ENCODE measurements at regions not wholly inside any gene's neighbourhood (a gene's known extent, or its start where the extent isn't known, plus 50 kb on each side); places are given as distances from the start of the nearest gene placed in this dataset.

DNA sequence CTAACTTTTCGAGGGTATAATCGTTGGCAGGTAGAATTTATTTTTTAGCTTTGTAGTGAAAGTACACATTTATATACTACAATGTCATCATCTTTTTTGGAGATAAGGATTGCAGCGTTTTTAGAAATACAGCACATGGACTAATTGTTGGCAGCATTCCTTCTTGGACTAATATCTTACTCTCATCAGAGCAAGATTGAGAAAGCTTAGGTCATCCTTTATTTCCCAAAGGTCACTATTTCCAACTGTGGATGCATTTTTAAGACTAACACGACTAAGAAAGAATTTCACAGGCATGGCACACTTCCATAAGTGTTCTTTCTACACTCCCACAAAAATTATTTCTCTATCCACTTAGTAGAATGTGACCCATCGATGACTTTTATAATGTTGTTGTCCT, 732.3 kb downstream of the NCAM2 start:
- no peak for DNase-seq

DNA sequence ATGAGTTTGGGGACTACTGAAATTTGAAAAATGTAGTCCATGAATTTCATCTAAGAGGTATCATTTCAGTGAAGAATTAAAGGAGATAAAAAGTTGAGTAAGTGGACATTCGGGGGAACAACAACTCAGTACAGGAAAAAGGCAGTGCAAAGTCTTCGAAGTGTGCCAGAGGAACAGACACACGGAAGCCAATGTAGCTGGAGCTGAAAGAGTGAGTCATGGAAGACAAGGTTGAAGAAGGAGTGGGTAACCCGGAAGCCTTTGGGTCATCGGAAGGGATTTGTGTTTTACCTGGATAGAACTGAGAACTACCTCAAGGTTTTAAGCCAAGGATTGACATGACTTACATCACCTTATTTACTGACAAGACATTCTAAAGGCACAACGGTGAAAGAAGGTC, 733.4 kb downstream of the NCAM2 start:
- no peak for DNase-seq

DNA sequence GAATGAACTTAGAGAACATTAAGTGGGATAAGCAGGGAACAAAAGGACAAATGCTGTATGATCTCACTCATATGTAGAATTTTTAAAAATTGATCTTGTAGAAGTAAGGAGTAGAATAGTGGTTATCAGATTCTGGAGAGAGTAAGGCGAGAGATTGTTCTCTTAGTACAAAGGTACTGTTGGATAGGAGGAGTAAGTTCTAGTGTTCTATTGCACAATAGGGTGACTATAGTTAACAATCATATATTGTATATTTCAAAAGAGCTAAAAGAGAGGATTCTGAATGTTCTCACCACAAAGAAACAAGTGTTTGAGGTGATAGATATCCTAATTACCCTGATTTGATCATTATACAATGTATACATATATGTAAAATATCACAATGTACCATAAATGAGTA, 735.9 kb downstream of the NCAM2 start:
- DNase-seq: no peak

DNA sequence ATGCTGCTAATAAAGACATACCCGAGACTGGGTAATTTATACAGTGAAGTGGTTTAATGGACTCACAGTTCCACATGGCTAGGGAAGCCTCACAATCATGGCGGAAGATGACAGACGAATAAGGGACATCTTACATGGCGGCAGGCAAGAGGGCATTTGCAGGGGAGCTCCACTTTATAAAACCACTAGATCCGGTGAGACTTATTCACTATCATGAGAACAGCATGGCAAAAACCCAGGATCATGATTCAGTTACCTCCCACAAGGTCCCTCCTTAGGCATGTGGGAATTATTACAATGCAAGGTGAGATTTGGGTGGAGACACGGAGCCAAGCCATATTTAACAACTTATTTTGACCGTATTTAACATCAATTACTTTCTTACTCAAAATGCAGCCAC, 739.0 kb downstream of the NCAM2 start:
- no peak for DNase-seq

DNA sequence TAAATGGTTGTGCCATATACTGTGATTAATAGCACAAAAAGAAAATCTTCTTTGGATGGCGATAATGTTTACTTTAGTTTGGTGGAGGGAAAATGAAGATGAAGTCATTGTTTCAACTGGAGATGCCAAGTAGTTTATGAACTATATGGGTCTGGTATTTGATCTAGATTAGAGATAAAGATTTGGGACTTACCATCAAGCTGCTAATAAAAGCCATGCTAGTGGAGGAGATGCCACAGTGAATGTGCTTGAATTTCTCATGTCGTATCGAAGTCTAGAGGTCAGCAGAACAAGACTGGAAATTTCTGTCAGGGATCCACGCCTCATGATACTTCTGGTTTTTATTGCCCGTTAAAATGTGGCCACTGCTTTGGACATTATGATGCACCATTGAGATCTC, 742.0 kb downstream of the NCAM2 start:
- DNase-seq: no peak

DNA sequence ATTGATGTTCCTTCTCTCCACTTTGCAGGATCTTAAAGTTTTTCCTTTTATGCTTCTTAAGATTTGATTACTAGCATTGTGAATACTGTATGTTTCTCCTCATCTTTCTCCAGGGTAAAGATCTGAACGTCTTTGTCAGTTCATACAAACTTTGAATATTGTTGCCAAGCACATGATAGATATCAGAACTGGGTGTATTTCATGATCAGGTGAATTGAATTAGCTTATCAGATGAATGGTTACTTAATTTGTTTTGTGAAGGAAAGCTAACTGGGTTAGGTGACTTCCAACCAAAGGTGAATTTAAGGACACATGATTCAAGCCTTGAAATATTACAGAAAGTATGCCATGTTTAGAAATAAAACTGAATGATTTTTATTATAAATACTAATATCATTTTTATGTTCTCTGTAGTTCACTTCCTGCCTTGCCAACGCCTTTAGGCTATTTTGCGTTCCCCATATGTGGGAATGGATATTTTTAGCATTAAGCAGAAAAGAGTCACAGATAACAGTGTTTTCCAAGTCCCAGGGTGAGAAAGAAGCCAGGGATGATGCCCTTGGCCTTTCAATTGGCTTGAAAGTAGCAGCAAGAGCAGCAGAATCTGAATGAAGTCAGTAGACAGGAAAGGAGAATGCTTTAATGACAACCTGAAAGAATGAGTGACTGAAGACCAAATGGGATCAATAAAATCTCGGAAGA, 752.1 kb downstream of the NCAM2 start:
- DNase-seq: no peak

DNA sequence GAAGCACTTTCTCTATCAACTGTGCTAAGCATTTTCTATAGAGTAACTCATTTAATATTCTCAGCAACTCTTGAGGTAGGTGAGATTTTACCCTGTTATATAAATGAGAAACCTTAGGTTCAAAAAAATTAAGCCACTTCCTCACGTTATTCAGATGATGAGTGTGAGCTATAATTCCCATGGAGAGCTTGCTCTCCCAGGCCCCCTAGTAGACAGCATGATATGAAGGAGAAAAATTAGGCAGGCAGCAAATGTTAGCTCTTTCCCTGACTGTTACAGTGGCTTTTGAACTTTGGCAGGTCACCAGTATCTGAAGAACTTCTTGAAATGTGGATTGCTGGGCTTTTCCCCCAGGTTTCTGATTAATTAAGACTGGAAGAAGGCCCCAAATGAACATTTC, 753.1 kb downstream of the NCAM2 start:
- DNase-seq: no peak

DNA sequence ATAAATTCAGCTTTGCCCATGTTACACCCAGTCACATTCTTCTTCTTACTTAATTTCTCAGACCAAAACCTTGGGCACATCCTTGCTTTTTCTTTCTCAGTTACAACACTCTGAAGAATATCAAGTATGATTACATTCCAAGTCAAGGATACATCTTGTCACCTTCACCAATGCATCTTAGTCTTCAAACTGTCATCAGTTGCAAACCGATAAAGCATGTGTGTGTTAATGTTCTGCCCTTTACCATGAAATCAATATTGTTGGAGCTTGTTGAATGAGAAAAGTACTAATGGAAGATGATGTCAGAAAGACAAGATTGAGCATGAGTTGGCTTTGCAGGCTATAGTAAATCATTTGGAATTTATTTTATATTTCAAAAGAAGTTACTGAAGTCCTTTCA, 764.6 kb downstream of the NCAM2 start:
- DNase-seq: no peak

DNA sequence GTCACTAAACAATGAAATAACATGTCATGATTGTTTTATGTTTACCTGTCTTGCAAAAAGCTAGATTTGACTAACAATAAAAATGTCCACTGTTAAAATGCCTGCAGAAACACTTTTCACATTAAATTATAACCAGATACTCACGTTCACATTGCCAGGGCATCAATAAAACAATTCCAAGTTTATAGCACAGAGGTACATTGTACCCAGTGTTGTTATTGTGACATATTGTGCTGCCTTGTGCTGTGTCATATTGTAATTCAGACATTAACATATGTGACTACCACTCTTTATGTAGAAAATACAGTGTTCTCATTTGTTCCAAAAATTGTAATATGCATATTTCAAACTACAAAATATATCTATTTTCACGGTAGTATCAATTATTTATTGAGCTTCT, 766.1 kb downstream of the NCAM2 start:
- DNase-seq: no peak

DNA sequence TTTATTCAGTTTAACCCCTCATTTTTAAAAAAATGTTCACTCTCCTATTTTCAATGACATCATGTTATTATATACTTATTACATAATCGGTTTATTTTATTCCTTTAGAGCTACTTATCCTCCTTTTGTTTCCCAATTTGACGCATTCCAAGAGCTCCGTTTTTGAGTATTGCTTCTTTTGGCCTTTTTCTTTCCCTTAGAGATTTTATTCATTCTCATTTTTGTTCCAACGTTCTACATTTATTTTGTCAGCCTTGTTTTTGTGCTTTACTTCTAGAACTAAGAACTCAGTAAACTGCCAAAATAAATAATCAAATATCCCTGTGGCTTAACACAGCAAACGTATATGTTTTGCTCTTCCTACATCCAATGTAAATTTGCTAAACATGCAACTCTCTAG, 769.1 kb downstream of the NCAM2 start:
- DNase-seq: no peak

DNA sequence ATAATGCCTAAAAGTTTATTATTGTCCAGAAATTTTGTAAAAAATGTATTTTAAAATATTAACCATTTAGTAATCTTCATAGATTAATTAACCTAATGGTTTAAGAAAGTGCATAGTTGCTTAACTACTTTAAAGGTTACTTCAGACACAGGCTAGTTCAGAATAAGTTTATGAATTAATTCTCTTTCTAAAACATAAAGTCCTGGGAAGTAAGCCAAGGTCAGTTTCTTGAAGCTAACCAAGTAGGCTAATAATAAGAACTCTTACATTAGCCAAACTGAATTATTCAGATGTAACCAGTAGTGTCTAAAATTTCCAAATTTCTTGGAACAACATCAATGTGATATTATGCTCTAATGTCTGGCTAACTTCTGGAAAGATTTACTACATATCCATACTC, 790.4 kb downstream of the NCAM2 start:
- DNase-seq: no peak

DNA sequence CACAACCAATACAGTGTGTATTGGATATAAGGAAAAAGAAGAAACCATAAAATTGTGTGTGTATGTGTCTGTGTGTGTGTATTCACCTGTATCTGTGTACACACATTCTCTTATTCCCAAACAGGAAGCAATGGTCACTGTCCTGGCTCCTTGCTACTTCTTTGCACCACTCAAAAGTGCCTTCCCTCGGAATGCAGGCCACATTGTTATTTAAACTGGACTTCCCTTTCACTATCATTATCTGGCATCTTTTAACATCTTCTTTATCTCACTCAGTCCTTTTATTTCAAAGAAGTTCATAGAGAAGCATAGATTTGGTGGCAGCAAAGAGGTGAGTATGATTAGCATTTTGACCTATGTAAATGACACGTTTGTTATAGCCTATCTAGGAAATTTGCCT, 803.7 kb downstream of the NCAM2 start:
- DNase-seq: no peak

DNA sequence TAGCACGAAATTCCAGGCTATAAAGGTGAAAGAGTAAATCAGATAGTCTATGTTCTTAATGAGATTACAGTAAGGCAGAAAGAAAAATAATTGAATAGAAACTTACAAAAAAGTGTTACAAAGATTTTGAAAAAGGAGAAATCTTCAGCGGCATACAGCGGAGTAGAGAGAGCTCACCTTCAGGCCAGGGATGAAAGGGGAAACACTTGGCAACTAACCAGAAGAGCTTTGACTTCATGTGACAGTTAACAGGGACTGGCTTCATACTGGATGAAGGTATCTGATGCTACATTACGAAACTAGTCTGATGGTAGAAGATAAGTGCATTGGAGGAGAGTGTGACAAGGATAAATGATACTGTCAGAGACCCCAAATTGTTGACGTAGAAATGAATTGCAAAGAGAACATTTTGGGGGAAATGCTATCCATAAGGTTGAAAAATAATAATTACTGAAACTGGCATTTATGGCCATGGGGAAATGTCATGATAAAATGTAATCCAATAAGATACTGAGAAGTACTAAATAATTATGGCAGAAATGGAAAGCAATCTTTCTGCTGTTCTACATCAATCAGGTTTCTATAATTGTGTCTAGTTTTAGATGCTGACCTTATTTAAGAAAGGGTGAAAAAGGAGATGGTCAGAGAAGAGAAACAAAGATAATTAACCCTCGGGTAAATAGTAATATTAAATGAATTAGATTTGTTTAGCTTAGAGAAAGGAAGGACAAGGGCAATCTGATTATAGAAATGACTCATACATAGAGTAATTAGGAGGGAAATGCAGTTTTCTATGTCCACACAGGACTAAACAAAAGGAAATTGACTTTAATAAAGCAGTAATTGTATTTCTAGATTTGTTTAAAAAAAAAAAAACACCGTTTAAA, 808.7 kb downstream of the NCAM2 start:
- no peak for DNase-seq

DNA sequence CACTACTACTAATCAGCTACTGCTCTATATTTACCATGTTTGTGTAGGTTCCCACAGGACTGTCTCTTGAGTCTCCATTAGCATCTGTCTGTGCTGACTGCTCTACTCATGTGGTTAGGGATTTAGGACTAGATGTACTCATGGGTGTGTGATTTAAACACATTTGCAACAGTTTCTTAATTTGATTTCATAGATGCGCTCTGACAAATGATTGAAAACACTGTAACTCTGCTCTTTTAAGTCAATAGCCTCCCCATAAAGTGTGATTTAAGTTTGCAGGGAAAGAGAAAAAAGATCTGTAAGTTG, 809.3 kb downstream of the NCAM2 start:
- DNase-seq: no peak

DNA sequence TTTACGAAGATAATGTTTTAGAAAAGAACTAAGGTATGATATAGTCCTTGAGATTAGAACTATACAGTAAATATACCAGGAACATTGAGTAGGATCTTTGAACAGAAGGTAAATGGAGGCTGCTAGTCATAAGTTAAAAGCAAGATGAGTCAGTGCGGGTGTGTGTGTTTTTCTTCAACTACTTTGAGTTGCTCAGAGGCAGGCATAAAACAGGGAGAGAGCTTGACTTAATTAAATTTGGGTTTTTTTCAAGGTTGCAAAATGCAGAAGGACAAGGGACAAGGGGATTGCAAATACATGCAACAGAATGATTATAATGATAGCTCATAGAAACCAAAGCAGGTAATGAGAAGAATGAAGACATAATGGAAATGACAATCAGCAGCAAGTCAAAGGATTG, 815.1 kb downstream of the NCAM2 start:
- DNase-seq: no peak

DNA sequence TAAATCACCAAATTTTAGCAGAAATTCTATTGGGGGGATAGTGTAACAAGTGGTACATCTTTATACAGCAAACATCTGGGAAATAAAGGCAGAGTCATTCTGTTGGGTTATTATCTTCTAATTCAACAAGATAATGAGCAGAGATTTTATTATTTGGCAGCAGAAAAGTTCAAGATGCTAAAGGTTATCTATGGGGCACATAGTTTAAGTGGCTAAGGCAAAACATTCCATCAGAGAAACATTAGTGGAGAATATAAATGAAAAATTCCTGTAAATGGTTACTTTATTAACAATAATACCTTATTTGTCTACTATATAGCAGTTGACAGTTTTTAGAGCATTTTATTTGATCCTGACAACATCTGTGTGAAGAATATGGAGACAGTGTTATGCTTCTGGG, 815.7 kb downstream of the NCAM2 start:
- no peak for DNase-seq

DNA sequence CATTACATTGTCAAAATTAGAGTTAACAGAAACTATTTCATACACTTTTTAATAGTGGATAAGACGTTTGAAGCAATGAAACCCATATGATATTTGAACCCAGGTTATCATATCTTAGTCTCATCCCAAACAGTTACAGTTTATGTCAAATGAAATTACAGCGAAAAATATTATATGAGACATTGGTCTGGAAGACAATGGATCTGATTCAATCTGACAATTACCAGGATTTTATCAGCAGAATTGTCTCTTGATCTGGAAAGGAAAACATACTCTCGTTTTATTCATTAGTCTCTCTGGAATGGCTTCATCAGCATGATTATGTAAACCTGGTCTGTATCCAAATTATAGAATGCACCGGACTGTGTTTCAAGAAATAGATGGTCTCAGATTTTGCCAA, 818.6 kb downstream of the NCAM2 start:
- DNase-seq: no peak

DNA sequence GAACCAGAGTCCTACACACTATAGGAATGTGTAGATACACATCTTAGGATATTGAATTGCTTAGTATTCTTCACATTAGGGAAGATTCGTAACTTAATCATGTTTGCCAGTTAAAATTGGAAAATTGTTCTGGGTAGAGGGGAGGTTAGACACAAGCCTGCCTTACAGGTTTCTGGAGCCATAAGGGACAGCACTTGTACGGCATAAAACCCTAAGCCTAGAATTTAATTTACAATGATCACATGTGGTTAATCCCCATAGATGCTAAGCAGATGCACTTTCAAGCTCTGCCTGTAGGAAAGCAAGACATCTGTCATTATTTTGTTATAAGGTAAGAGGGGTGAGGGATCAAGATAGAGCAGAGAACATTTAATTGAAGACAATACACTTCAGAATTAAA, 820.7 kb downstream of the NCAM2 start:
- DNase-seq: no peak

DNA sequence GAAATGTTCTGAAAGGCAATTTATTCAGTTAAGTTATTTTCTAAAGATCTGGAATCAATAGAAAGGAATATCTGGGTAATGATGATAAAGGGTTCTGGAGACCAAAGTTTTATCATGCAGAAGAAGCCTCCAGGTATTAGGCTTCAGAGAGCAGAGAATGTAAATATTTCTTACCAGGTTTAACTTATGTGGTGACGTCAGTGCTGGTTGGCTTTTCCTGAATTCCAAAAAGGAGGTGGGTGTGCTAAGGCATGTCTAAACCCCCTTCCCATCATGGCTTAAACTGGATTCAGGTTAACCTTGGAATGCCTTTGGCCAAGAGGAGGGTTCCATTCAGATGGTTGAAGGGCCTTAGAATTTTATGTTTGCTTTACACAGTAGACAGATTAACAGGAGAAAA, 829.9 kb downstream of the NCAM2 start:
- DNase-seq: no peak

DNA sequence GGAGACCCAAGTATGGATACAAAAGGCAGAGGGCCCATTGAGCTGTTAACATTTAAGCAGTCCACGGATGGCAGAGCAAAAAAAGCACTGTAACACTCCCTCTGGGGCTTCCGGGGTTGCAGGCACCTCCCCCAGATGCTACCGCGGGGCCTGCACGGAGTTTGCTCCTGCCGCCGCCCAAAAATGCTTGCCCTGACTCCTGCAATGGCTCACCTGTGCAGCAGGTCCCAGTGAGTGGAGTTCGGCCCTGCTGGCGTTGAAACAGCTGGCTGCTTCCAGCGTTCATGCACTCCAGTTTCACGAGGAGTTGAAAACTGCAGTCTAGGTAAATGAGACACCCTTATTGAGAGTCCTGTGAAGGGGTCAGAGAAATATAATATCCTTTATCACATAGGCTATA, 832.8 kb downstream of the NCAM2 start:
- DNase-seq: no peak

DNA sequence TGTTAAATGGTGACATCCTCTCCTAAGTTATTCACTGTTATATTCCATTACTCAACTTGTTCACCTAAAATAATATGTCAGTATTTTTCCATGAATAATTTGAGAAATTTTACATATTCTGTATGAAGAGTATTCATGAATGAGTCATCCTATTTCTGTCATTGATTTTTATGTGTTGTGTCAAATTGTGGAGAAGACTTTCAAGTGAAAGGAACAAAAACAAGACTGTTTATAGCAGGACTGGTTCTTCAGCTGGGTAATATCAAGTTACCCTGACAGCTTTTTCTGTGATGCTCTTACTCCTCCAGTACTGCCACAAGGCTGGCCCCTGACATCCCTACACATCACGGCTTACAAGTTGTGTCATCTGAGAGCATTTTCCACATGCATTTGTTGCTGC, 847.7 kb downstream of the NCAM2 start:
- no peak for DNase-seq

DNA sequence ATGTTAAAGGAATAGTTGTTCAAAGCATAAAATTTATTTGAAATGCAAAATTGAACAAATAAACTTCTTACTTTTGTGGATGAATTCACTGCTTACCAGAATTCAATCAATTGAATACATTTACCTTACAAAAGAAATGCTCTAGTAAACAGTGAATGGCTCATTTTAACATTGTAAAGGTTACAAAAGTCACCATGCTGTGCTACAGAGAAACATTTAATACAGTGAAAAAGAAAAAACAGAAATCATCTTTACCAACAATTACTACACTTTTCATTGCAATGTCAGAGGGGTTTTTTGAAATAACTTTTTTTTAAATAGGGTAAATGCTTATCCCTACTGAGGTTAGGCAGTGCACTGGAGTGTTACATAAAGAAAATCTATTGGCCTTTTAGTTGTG, 853.0 kb downstream of the NCAM2 start:
- no peak for DNase-seq

DNA sequence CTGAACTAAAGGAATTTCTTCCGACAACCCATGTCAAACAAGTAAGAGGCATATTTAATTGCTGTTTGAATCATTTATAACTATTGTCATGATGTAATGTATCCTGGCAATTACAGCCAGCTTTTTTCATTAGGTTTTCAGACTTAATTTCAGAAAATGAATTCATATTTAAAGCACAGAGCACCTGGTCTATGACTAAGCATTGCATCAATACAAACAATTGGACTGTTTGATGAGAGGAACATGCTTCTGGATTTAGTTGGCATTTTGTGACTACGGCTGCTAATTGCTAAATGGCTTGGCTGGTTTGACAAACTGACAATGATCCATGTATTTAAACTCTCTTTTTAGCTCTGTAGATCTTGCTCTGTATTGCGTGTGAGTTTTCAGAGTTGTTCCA, 853.4 kb downstream of the NCAM2 start:
- DNase-seq: no peak

DNA sequence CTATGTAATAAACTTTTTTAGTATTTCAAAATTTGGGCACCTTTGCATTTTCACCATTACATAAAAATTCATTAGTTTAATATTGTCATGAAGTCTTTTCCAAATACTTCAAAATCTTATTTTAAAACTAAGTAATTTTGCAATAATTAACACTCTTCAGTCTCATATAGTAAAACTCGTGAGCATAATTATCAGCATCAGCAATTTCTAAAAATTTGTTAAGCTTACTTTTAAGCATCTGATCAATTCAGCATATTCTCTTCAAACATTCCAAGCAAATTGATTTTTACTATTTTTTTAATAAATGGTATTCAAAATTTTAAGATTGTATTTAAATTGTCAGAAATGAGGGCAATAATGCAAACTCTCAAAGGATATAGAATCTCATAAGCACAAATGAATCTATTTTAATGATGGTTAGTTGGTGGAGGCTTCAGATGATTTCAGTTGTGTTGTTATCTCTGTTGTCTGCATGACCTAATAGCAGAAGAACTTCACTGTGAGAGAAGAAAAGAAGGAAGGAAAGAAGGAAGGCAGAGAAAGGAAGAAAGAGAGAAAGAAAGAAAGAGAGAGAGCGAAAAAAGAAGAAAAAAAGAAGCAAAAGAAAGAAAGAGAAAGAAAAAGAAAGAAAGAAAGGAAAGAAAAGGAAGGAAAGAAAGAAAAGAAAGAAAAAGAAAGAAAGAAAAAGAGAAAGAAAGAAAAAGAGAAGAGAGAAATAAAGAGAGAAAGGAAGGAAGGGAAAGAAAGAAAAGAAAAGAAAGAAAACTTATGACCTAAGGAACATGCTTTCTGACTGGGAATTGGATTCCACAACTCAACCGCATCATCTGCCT, 860.5 kb downstream of the NCAM2 start:
- DNase-seq: no peak
